BE2C (cell line): ENCODE measurements at regions not wholly inside any gene's neighbourhood (a gene's known extent, or its start where the extent isn't known, plus 50 kb on each side); places are given as distances from the start of the nearest gene placed in this dataset.

Source experiments
- DNase-seq: peaks from one replicate; pipeline ENCODE4 v3.0.0-alpha.2; 2020
- H3K27me3 ChIP-seq: fragments of 250-450 bp; sonication (Bioruptor Pico); 2 replicates; pipeline ENCODE4 v1.5.1; 2020; ENCODE audit warnings: mild to moderate bottlenecking
- H3K36me3 ChIP-seq: fragments of 250-450 bp; sonication (Bioruptor Pico); 2 replicates; pipeline ENCODE4 v1.5.1; 2020; ENCODE audit warnings: mild to moderate bottlenecking
- H3K4me1 ChIP-seq: fragments of 250-450 bp; sonication (Bioruptor Pico); 2 replicates; pipeline ENCODE4 v1.5.1; 2020
- H3K4me3 ChIP-seq: 2 replicates; pipeline ENCODE4 v1.5.1; 2011; ENCODE audit warnings: low read depth, low read length
- H3K9me3 ChIP-seq: fragments of 250-450 bp; sonication (Bioruptor Pico); 2 replicates; pipeline ENCODE4 v1.5.1; 2020
- TF ChIP-seq, protein P1 (sequence below): IDR thresholded peaks from 2 replicates; pipeline ENCODE4 v1.5.1; 2012; ENCODE audit warnings: mild to moderate bottlenecking, low read depth, low read length

DNA sequence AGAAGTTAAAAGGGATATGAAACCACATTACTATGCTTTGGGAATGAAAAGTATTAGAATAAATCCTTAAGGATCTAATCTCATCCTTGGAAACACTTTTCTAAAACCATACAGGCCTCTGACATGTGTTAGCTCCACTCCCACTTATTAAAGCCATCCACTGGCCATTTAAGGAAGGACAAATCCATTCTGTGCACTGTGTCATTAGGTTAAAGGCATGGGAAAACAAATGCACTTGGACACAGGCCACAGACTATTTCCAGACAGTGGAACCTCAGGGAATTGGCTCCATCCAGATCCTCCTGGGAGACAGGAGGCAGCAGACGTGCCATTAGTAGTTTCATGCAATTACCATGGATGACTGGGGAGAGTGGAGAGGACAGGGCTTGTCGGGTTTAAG, 454.9 kb downstream of the ENC1 start:
- TF ChIP-seq, protein P1, sequence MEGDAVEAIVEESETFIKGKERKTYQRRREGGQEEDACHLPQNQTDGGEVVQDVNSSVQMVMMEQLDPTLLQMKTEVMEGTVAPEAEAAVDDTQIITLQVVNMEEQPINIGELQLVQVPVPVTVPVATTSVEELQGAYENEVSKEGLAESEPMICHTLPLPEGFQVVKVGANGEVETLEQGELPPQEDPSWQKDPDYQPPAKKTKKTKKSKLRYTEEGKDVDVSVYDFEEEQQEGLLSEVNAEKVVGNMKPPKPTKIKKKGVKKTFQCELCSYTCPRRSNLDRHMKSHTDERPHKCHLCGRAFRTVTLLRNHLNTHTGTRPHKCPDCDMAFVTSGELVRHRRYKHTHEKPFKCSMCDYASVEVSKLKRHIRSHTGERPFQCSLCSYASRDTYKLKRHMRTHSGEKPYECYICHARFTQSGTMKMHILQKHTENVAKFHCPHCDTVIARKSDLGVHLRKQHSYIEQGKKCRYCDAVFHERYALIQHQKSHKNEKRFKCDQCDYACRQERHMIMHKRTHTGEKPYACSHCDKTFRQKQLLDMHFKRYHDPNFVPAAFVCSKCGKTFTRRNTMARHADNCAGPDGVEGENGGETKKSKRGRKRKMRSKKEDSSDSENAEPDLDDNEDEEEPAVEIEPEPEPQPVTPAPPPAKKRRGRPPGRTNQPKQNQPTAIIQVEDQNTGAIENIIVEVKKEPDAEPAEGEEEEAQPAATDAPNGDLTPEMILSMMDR, result peak; percentile 28

DNA sequence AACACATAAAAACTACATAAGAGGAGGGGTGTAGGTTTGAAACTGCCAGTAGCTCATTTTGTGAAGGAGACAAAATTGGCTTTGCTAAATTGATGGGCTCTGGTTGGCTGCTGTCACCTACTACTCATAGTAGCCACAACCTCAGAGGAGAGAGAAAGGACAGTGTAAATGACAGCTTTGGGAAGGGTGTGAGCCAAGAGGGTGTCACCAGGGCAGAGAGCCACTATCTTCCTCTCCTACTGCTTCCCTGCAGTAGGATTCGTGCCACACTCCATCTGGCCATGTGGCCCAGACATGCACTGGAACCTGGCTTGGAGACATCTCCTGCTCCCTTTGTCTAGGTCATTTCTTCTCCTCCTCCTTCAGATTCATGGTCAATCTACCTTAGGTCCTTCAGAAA, 455.9 kb downstream of the ENC1 start:
- no peaks in the 10 kb centered on the region for H3K27me3 ChIP-seq
- H3K36me3 ChIP-seq, result no peaks in the 10 kb centered on the region
- H3K9me3 ChIP-seq, result no peaks in the 10 kb centered on the region
- peaks cover 15% of the 10 kb centered on the region for H3K4me1 ChIP-seq
- TF ChIP-seq, protein P1, result no peak
- no peak overlapping the region for H3K4me3 ChIP-seq
- no peak for DNase-seq

More for the DNA sequence above, 454.9 kb downstream of the ENC1 start:
- Histone ChIP-seq H3K36me3 (no peaks in the 10 kb centered on the region), H3K4me1 (peaks cover 15% of the 10 kb centered on the region), H3K27me3 (no peaks in the 10 kb centered on the region), H3K4me3 (no peak overlapping the region), H3K9me3 (no peaks in the 10 kb centered on the region)
- peak; percentile 87 for DNase-seq

DNA sequence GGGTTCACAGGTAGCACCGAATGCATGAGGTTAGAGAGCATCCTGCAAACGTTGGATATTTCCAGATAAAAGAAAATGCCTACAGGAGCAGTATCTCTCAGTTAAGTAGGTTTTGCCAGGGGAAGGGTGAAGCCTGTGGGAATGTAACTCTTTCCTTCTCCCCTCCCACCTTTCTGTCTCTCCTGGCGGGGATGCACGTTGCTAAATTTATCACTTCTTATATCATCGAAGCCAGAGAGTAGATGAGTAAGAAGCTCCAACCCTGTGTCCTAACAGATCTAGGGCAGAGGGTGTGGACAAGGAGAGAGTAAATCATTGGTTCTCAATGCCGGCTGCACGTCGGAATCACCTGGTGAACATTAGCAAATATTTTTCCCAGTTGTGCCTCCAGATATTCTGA, 457.5 kb downstream of the ENC1 start:
- H3K9me3 ChIP-seq, result no peaks in the 10 kb centered on the region
- H3K4me3 ChIP-seq, result no peak overlapping the region
- TF ChIP-seq, protein P1, result no peak
- H3K27me3 ChIP-seq, result no peaks in the 10 kb centered on the region
- no peak for DNase-seq
- H3K36me3 ChIP-seq, result no peaks in the 10 kb centered on the region
- H3K4me1 ChIP-seq, result peaks cover 15% of the 10 kb centered on the region

DNA sequence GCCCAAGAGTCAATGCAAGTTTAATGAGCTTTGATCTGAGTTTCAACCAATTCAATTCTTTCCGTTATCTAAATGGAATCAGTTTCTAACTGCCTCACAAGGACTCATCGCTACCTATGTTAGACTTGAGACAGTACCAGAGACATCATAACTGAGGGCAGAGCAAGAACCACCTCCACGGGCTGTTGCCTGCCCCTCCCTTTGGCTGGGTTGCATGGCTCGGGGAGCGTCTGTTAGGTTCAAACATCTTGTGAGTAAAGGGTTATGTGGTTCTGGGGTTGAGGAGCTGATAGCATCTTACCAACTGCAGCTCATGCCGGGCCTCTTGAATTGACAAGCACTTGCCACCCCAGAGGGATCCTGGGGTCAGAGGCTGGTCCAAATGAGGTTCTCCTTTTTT, 457.9 kb downstream of the ENC1 start:
- TF ChIP-seq, protein P1, result no peak
- Histone ChIP-seq H3K36me3 (no peaks in the 10 kb centered on the region), H3K4me3 (no peak overlapping the region), H3K9me3 (no peaks in the 10 kb centered on the region), H3K27me3 (no peaks in the 10 kb centered on the region), H3K4me1 (peaks cover 15% of the 10 kb centered on the region)
- no peak for DNase-seq

DNA sequence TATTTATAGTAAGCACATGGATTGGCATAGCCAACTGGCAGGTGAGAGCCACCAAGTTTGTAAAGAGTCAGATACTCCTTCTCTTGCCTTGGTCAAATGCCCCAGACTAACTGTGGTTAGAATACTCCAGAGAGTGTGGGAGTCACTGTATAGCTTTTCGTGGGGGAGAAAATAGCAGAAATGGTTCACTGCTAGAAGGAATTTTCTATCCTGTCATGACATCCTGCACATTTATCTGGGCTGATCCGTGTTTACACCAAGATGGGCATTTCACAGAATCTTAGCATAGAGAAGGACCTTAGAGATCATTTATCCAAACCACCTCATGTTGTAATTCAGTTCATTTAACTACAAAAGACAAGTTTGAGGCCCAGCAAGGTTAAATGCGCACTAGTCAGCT, 460.8 kb downstream of the ENC1 start:
- H3K9me3 ChIP-seq, result no peaks in the 10 kb centered on the region
- H3K4me1 ChIP-seq, result peaks cover 2% of the 10 kb centered on the region
- no peak overlapping the region for H3K4me3 ChIP-seq
- TF ChIP-seq, protein P1, result no peak
- no peaks in the 10 kb centered on the region for H3K36me3 ChIP-seq
- no peak for DNase-seq
- H3K27me3 ChIP-seq, result no peaks in the 10 kb centered on the region

DNA sequence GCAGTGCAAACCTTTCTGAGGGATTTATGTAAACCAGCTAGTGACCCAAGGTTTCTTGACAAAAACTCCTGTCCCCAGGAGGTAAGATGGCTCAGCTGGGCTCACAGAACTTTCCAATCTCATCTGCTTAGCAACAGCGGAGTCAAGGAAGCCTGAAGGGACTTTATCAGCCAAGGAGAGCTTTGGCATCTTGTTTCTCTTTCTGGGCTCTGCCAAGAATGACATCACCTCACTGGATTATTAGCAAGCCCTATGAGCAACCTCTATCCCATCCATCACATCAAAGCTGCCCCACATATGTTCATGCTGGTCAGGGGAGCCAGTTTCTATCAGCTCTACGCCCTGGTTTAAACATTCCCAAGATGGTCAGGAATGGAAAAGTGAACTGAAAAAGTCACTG, 461.3 kb downstream of the ENC1 start:
- TF ChIP-seq, protein P1, result no peak

More for the DNA sequence above, 461.3 kb downstream of the ENC1 start:
- no peaks in the 10 kb centered on the region; the same call in 1 of the 2 replicates for H3K4me1 ChIP-seq
- no peaks in the 10 kb centered on the region for H3K27me3 ChIP-seq
- no peak for DNase-seq
- H3K4me3 ChIP-seq, result no peak overlapping the region
- no peaks in the 10 kb centered on the region for H3K36me3 ChIP-seq
- H3K9me3 ChIP-seq, result no peaks in the 10 kb centered on the region
